Gastrocnemius medialis (tissue), 4 donors: ENCODE measurements at regions not wholly inside any gene's neighbourhood (a gene's known extent, or its start where the extent isn't known, plus 50 kb on each side); places are given as distances from the start of the nearest gene placed in this dataset.

ENCODE experiments used
- CTCF ChIP-seq, 5 experiments: fragments of 450-650 bp in 3 of 5; fragments of 200-600 bp in 2 of 5; sonication (generic) in 2 of 5; IDR thresholded peaks in 4 of 5; conservative IDR thresholded peaks in 1 of 5; 1 replicate in 4 of 5; 2 replicates in 1 of 5; pipeline ENCODE4 v1.5.1; 2016 to 2019; ENCODE audit warnings: antibody characterized with exemption in 5 of 5, mild to moderate bottlenecking in 3 of 5, moderate library complexity in 3 of 5
- POLR2A ChIP-seq, 2 donors: fragments of 450-650 bp; IDR thresholded peaks; one replicate each; pipeline ENCODE4 v1.6.1; 2017; ENCODE audit warnings: antibody characterized with exemption in 2 of 2, mild to moderate bottlenecking in 2 of 2, moderate library complexity in 2 of 2

DNA sequence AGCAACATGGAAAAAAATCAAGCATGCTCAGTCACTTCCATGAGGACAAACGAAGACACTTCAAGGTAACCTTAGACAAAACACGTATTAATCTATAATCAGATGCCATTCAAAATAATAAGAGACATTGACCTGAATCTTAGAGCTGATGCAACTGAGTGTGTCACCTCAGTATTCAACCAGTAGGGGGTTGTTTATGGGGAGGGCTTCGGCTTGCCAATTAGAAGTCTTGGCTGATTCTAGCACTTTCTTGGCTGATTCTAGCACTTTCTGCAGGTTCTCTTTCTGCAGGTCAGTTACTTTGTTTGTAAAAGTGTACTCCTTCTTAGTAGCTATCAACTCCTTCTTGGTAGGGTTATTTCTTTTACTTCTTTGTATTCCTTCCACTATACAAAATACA is 317.6 kb downstream of the ENC1 start:
- no peak for TF ChIP-seq CTCF (IDR thresholded peaks at IDR 0.05 in 4 of 5, conservative IDR thresholded peaks at IDR 0.05 in 1 of 5)
- no peak for TF ChIP-seq POLR2A (IDR thresholded peaks at IDR 0.05)
